ENCODE measurements at regions not wholly inside any gene's neighbourhood (a gene's known extent, or its start where the extent isn't known, plus 50 kb on each side); places are given as distances from the start of the nearest gene placed in this dataset.

DNA sequence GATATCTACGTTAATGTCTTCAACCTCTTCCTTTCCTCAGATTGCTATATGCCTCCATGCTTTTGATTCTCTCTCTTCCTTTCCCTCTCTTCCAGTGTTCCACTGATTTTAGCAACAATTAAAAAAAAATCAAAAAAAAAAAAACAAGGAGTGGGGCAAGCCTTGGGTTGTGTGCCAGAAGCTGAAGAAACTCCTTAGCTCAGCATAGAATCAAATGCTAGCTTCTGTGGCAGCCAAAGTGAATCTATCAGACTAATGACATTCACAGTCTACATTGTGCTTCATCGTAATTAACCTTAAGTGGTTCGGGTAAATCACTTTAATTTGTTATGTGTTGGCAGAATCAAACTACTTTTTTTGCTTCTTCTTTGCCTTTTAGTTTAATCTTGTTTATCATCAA, 237.3 kb downstream of the TMEM167A start:
- DNase-seq: no peak

DNA sequence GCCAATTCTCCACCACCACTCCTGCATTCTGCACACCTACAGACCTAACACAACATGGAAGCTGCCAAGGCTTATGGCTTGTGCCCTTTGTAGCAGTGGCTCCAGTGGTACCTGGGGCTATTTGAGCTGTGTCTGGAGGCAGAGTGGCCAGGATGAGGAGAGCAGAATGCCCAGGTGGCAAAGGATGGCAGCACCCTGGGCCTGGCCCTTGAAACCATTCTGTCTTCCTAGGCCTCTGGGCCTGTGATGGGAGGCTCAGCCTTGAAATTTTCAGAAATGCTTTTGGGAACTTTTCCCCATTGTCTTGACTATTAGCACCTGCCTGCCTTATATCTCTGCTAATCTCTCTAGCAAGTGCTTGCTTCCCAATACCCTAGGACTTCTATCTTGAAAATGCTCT, 241.7 kb downstream of the TMEM167A start:
- DNase-seq: no peak

DNA sequence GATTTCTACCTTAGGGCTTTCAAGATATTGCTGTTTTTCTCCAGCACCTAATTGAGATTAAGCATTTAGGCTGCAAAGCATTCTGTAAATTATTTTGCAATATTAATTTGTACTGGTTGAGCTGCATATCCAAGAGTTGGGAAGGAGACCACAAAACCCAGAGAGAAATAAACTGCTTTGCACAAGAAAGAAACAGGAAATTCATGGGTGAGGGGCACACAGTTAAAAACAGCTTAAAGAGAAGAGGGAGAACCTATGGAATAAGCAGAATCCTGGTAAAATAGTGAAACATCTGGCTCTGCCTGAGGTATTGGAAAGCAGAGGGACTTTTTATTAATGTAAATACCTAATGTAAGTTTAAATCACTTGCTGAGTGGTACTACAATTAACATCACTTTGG, 243.0 kb downstream of the TMEM167A start:
- no peak for DNase-seq

DNA sequence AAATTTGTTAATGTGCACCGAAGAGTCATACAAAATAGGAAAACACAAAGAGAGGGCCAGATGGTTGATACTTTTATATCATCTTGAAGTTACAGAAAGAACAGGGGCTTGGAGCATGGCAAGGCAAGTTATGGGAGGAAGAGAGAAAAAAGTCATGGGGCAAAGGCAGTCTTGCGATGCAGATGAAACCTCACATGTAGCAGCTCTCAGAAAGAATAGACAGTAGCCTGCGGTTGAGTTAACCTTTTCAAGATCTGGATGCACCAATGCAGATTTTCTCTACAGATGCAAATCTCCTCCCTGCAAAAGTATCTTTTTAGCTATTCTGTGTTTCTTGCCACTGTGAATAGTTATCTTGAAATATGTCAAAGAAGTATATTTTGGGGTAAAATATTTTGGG, 243.9 kb downstream of the TMEM167A start:
- no peak for DNase-seq

DNA sequence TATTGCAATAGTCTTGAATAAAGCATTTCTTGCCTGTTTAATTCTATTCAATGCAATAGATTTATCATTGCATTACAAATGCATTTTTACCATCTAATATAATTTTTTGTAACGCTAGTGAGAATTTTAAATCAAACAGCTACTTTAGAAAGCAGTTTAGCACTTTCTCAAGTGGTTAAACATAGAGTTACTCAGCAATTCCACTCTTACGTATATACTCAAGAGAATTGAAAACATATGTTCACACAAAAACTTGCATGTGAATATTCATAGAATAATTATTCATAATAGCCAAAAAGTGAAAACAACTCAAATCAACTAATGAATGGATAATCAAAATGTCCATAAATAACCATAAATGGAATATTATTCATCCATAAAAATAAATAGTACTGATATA, 244.7 kb downstream of the TMEM167A start:
- DNase-seq: no peak

DNA sequence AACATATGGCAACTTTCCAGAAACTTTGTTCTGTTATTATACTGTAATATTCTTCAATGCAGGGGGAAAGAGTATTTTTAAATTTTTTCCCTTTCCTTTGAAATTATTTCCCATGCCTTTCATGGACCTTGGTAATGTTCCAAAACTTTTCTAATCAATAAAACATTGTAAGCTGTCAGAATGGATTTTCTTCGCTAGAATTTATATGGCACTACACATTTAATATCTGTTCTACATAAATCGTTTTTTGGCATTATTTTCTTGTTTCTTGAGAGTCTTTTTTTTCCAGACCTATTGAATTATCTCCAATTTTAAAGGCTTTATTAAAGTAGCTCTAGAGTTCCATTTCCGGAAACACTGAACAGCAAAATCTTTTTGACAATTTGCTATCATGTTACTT, 249.0 kb downstream of the TMEM167A start:
- DNase-seq: no peak

DNA sequence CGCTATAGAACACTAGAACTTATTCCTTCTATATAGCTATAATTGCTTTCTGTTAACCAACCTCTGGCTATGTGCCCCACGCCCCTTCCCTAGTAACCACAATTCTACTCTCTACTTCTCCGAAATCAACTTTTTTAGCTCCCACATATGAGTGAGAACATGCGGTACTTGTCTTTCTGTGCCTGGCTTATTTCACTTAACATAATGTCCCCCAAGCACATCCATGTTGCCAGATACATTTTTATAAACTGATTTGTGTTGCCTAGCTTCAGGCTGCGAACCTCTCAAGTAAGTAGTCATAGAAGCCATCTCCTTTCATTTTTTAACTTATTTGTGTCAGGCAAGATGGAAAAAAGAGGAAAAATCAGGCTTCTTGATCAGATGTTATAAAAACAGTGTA, 249.5 kb downstream of the TMEM167A start:
- no peak for DNase-seq

DNA sequence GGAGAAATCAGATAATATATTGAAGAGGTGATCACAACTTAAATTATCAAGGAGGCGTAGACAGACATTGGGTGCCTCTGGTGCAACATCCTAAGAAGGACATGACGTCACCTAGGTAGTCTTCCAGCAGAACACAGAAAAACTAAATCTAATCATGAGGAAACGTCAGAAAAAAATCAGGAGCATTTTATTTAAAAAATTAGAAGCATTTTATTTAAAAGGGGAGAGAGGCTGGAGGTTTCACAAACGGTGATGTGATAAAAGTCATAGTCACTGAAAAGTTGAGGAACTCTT, 254.6 kb downstream of the TMEM167A start:
- no peak for DNase-seq

DNA sequence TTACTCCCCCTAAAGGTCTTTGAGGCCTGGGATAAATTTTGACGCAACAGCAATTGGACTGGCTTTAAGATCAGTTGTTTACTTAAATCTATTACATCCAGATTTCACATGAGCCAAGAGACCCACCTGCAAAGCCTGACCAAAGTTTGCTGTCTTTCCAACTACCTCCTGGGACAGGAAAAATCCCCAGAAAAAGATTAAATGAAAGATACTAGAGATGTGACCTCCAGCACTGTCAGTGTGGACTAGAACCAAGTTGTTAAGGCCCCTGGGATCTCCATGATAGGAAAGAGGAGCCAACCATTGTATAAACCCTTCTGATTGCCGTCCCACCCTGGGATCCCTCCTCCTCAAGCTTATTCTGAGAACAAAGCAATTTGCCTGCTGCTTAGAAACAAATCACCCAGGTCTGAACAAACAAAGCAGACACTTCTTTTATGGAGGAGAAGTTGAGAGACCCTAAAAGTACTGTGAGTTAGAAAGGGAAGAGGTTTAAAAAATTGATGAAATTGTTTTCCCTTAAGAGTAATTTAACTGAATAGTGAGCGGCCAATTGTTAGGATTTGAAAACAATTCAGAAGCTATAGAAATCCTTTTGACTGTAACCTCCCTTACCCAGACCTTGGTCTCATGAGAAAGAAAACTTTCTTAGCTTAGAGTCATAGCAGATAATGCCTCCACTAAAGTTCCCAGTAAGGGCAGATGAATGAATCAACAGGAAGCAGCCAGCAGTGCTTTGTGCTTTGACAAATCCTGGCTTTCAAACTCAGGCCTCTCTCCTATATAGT, 255.2 kb downstream of the TMEM167A start:
- no peak for DNase-seq

DNA sequence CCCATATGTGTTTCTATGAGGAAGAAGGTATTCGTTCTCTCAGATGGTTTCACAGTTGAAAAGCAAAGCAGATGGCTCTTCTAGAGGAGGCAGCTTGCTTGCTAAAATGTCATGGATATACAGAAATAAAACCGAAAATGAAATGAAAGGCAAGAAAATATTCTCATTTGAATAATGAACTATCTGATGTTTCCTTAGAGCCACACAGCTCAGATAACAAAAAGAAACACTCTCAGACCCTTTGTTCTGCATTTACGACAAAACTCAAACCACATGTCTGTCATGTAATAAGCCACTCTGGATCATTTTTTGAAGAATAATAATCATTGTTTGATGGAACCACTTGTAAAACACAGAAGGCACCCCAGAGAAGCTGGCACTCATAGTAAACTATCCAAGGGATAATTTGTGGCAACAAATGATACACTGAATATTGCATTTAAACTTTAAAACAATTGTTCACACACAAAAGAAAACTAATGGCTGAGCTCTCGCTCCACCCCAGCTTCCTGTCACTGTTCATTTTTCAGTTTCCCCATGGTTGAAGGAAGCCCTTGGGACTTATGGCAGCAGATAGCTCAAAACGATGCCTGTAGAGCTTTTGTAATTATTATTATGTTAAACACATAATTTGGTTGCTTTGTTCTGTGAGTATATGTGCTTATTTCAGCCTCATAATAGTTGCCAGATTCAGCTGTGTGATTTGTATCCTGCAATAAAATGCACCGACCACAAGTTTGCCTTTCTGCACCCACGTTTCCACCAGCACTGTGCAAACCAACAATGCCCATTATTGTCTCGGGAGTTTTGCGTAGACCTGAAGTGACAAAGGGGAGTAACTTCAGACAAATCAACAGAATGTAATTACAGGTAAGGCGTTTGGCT, 256.0 kb downstream of the TMEM167A start:
- no peak for DNase-seq

DNA sequence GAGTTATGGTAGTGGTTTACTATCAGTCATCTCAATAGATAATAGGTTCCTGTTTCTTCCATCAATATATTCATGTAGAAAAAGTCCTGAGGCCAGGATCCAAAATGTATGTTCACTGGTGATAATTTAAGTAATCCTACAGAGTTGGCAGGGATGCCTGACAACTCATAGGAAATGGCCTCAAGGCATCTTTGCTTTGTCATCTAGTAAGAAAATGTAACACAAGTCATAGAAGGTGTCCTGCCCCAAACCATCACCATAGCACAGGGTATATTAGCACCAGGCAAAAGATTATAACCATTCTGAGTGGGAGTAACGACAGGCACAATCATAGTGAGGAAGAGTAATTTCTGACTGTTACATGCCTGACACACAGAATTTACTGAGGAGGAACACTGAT, 257.0 kb downstream of the TMEM167A start:
- DNase-seq: no peak

DNA sequence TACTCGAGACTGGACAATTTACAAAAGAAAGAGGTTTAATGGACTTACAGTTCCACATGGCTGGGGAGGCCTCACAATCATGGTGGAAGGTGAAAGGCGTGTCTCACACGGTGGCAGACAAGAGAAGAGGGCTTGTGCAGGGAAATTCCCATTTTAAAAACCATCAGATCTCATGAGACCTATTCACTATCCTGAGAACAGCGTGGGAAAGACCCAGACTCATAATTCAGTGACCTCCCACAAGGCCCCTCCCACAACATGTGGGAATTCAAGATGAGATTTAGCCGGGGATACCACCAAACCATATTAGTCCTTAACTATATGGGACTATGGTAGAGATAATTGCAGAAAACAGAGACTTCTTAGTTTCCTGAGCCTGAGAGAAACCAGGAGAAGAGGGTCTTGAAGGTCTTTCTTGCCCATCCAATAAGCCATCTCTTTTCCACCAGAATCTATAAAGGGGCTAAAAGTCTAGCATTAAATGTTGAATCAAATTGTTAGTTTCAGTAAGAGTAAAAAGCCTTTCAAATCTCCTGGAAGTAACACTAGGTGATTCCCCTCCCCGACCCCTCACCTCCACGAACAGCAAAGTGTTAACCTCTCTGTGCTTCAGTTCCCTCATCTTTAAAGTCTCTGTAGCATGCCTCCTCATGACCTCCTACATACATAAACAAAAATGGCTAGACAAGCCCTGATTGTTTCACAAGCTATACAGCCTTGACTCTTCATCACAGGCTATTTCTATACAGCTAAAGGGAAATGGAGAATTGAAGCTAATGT, 259.1 kb downstream of the TMEM167A start:
- no peak for DNase-seq

DNA sequence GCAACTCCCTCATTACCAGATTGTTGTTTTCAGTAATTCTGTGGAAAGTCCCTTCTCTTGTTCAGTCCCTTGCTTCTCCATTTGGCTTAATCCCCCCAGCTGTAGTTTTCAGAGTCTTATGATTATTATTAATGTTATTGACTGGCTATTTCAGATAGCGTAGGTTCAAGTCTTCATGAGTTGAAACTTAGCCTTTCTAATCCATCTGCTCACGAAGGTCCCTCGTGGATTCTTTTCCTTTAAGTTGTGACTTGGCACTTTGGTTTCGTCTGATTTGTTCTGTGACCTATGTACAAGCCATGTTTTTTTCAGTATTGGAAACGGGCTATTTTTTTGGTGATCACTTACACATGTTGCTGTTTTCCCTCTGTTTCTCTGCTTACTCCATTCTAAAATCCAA, 260.3 kb downstream of the TMEM167A start:
- no peak for DNase-seq

DNA sequence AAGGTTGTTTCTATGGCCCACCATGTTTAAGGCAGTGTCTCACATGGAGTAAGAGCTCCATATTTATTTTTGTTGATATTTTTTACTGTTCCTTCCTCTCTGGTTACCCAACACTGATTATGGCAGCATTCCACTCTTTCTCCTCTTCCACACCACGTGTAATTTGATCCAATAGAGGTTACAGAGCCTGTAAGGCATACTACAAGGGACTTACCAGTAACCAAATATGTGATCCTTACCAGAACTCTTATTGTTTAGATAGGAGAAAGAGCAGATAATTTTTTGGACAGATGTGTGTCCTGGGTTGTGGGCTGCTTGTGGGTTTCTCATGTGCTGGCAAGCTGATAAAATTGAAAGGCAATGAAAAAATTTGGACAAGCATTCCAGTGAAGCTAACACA, 261.3 kb downstream of the TMEM167A start:
- DNase-seq: no peak

DNA sequence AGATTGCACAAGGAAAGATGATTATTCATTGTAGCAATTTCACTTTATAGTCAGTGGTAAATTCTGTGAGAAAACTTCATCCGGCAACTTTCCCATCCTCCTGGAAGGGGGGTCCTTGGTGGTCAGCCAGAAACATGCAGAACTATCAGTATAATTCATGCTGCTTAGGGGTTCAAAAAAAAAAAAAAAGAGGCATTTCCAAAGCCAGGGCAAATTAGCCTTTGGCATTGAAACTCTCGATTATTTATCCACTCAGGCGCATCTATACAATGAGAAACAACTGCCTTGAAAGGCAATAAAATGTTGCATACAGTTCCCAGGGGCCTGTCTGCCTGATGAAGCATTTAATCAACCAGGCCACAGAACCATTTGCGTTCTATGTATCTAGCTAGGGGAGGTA, 263.3 kb downstream of the TMEM167A start:
- no peak for DNase-seq

DNA sequence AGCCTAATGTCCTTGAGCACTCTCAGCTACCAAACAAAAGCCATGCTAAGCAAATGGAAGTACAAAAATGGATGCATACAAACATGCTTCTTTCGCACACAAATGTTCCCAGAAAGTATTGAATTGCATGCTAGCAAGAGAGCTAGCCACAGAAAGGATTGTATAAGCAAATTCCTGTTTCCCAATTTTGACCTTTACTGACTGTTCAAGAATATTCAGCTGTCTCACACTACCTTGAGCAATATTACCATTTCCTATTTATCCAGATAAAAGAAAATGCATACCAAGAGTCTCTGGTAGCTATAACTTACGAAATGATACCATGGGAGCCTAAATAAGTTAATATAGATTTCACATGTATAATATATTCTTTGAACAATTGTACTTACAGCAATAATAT, 264.6 kb downstream of the TMEM167A start:
- no peak for DNase-seq

DNA sequence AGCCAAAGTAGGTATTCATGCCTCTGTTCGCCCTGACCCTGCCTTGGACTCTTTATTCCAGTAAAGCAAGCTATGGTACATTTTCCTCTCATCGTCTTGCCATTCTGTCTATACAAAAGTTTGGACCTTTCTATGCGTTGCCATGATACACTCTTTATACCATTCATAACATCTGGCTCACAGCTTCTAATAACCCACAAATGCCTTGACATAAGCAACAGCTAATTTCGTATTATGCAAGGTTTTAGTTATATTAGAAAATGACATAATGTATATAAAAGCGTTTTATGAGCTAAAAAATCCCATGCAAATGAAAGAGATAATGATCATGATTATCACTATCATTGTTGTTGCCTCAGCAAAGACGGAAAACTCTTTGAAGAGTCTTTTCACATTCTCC, 265.7 kb downstream of the TMEM167A start:
- no peak for DNase-seq

DNA sequence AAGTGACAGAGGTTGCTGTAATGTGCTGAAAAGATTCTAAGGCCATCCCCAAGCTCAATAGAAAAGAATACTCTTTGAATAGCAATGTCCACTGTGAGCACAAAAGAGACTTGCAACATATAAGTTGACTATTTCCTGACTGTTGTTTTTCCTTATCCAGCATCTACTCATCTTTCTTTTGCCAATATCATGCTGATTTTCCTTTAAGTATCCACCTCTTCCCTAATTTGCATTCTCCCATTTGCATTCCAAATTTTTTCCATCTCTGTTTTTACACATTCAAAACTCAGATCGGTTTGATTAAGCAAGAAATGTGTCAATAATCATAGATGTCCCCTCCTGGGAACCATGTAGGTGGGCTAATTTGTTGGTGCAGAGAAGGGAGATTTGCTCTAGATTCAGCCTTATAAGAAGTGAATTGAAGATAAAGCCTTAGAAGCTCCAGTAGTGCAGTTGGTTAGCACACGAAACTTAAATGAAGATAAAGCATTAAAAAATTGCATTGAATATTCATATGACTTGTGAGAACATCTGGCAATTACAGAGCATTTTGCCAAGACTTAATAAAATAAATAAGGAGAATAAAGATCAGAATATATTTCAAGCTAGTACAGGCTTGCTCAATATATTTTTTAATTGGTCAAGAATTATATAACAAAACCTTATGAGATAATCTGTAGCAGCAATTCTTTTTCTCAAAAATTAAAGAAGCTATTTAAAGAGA, 267.6 kb downstream of the TMEM167A start:
- no peak for DNase-seq

DNA sequence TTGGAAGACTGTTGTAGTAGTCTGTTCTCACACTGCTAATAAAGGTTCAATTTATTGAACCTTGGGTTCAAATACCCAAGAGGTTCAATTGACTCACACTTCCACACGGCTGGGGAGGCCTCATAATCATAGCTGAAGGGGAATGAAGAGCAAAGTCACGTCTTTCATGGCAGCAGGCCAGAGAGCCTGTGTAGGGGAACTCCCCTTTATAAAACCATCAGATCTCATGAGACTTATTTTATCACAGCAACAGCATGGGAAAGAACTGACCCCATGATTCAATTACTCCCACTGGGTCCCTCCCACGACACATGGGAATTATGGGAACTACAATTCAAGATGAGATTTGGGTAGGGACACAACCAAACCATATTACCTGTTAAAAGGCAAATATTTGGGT, 268.2 kb downstream of the TMEM167A start:
- DNase-seq: no peak

DNA sequence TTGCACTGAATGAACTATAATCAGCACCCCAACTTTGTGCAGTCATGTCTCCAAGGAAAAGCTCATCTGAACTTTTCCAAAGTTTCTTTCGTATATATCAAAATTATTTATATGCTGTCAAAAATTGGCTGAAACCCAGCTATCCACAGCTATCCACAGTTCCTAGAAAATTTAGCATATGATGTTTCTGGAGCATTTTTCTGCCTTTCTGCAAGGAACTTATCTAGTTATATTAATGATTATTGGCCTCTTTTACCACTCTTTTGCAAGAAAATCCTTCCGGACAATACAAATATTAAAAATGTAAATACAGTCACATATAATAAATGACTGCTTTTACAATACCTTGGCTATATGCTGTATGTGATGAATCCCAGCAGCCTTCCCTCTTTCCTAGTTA, 270.2 kb downstream of the TMEM167A start:
- DNase-seq: no peak

DNA sequence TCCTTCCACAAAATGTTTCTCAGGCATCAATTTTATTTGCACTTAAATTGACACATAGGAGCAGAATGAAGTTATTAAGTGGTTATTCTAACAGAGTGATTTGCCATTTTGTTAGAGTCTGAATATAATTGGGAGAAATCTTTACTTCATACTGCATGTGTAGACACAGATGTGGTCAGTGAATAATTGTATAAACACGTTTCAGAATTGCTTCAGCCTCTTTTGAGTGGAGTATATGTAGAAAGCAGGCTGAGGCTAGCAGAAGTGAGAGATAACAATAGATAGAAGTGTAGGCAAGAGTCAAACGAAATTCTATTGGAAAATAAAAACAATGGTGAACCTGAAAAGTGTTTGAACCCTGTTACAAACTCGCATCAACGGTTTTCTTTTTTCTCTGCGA, 270.7 kb downstream of the TMEM167A start:
- no peak for DNase-seq

DNA sequence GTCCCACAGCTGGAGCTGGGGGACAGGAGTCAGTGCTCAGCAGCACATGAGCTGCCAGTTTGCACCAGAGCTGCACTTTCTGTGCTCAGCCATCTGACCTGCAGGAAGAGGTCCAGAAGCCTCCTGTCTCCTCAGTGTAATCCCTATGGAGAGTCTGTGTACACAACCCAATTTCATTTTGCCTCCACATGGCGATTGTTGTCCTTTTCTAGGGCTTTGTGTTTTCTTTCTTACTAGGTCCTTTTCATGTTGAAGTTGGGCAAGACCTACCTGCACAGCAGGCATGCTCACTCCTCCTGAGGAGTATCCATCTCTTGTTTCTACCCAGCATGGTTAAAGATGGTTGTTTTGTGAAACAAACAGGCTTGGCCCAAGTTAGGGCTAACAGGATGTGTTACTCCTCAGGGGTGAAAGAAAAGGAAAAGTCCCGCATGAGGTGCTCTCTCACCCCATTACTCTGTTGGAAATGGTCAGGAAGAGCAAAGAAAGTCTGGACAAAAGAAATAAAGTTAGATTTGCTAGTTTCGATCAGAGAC, 273.0 kb downstream of the TMEM167A start:
- no peak for DNase-seq

DNA sequence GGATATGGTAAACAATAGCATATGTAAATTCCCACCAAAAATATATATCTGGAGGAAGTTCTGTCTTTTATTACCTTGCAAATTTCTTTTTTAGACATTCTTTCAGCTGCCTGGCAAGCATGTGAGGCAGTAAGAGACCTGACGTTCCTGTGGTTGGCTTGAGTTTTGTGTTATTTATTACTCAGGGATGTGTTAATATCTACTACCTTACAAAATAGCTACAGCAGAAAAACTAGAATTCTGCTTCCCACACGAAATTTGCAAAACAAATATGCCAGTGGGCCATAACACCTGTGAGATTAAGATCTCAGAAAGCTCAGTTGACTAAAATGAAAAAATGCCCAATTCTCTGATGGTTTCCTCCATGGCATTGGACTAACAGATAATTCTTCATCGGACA, 274.2 kb downstream of the TMEM167A start:
- DNase-seq: no peak
